GM23338 (cell line): ENCODE measurements at regions not wholly inside any gene's neighbourhood (a gene's known extent, or its start where the extent isn't known, plus 50 kb on each side); places are given as distances from the start of the nearest gene placed in this dataset.

ENCODE experiments used
- CTCF ChIP-seq, 2 experiments: fragments of 200-600 bp in 1 of 2; sonication (generic) in 1 of 2; conservative IDR thresholded peaks; 2 replicates each; pipeline versions ENCODE4 v1.5.1 to v1.6.1; 2016 to 2017; ENCODE audit warnings: antibody characterized with exemption in 2 of 2, low read depth in 2 of 2, mild to moderate bottlenecking in 2 of 2, moderate library complexity in 1 of 2
- EZH2 ChIP-seq: fragments of 200-600 bp; sonication (generic); IDR thresholded peaks from one replicate; pipeline ENCODE4 v1.8.0; 2017; ENCODE audit warnings: antibody characterized with exemption, mild to moderate bottlenecking, low read depth; ENCODE audit not compliant: unreplicated experiment
- EZH2phosphoT487 ChIP-seq: fragments of 200-600 bp; sonication (generic); IDR thresholded peaks from one replicate; pipeline ENCODE4 v1.8.1; 2018; ENCODE audit warnings: antibody characterized with exemption; ENCODE audit not compliant: unreplicated experiment
- NANOG ChIP-seq: IDR thresholded peaks from 2 replicates; pipeline ENCODE4 v1.6.1; 2016; ENCODE audit warnings: antibody characterized with exemption, borderline replicate concordance
- POLR2AphosphoS5 ChIP-seq: IDR thresholded peaks from 2 replicates; pipeline ENCODE4 v1.6.1; 2016; ENCODE audit warnings: antibody characterized with exemption, low read depth
- STAT1 ChIP-seq: IDR thresholded peaks from one replicate; pipeline ENCODE4 v1.6.1; 2016; ENCODE audit warnings: antibody characterized with exemption; ENCODE audit not compliant: unreplicated experiment
- ZNF114 ChIP-seq: fragments of 250-450 bp; sonication (Bioruptor Pico); IDR thresholded peaks from 2 replicates; pipeline ENCODE4 v1.5.0; 2020; ENCODE audit warnings: mild to moderate bottlenecking, moderate library complexity
- TF ChIP-seq, protein P1 (sequence below): IDR thresholded peaks from one replicate; pipeline ENCODE4 v1.6.1; 2018; ENCODE audit warnings: antibody characterized with exemption; ENCODE audit not compliant: unreplicated experiment
- TF ChIP-seq, protein P2 (sequence below): fragments of 250-450 bp; sonication (Bioruptor Pico); IDR thresholded peaks from 2 replicates; pipeline ENCODE4 v1.5.0; 2020; ENCODE audit warnings: mild to moderate bottlenecking, moderate library complexity

DNA sequence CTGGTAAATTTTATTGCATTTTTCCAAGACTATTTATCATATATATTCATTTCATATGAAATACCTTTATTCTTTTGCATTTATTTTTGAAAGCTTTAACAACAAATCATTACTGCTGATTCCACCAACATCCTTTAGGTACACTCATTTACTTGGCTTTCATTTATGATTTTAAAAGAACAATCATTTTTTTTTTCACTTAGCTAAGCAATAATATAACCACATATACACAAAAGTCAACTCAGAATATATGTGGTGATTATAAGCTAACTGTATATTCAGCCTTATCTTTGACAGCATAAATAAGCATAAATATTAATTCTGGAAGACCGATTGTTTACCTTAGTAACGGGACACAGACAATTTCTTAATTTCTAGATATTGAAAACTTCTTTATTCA is 458.6 kb upstream of the ZNF385D start:
- TF ChIP-seq CTCF (conservative IDR thresholded peaks at IDR 0.05; ENCODE audit: low read depth in 2 of 2) = no peak
- TF ChIP-seq, protein P1, sequence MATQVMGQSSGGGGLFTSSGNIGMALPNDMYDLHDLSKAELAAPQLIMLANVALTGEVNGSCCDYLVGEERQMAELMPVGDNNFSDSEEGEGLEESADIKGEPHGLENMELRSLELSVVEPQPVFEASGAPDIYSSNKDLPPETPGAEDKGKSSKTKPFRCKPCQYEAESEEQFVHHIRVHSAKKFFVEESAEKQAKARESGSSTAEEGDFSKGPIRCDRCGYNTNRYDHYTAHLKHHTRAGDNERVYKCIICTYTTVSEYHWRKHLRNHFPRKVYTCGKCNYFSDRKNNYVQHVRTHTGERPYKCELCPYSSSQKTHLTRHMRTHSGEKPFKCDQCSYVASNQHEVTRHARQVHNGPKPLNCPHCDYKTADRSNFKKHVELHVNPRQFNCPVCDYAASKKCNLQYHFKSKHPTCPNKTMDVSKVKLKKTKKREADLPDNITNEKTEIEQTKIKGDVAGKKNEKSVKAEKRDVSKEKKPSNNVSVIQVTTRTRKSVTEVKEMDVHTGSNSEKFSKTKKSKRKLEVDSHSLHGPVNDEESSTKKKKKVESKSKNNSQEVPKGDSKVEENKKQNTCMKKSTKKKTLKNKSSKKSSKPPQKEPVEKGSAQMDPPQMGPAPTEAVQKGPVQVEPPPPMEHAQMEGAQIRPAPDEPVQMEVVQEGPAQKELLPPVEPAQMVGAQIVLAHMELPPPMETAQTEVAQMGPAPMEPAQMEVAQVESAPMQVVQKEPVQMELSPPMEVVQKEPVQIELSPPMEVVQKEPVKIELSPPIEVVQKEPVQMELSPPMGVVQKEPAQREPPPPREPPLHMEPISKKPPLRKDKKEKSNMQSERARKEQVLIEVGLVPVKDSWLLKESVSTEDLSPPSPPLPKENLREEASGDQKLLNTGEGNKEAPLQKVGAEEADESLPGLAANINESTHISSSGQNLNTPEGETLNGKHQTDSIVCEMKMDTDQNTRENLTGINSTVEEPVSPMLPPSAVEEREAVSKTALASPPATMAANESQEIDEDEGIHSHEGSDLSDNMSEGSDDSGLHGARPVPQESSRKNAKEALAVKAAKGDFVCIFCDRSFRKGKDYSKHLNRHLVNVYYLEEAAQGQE = no peak
- TF ChIP-seq EZH2 = no peak
- no peak for TF ChIP-seq NANOG
- TF ChIP-seq POLR2AphosphoS5 = no peak
- no peak for TF ChIP-seq EZH2phosphoT487
- TF ChIP-seq, protein P2, sequence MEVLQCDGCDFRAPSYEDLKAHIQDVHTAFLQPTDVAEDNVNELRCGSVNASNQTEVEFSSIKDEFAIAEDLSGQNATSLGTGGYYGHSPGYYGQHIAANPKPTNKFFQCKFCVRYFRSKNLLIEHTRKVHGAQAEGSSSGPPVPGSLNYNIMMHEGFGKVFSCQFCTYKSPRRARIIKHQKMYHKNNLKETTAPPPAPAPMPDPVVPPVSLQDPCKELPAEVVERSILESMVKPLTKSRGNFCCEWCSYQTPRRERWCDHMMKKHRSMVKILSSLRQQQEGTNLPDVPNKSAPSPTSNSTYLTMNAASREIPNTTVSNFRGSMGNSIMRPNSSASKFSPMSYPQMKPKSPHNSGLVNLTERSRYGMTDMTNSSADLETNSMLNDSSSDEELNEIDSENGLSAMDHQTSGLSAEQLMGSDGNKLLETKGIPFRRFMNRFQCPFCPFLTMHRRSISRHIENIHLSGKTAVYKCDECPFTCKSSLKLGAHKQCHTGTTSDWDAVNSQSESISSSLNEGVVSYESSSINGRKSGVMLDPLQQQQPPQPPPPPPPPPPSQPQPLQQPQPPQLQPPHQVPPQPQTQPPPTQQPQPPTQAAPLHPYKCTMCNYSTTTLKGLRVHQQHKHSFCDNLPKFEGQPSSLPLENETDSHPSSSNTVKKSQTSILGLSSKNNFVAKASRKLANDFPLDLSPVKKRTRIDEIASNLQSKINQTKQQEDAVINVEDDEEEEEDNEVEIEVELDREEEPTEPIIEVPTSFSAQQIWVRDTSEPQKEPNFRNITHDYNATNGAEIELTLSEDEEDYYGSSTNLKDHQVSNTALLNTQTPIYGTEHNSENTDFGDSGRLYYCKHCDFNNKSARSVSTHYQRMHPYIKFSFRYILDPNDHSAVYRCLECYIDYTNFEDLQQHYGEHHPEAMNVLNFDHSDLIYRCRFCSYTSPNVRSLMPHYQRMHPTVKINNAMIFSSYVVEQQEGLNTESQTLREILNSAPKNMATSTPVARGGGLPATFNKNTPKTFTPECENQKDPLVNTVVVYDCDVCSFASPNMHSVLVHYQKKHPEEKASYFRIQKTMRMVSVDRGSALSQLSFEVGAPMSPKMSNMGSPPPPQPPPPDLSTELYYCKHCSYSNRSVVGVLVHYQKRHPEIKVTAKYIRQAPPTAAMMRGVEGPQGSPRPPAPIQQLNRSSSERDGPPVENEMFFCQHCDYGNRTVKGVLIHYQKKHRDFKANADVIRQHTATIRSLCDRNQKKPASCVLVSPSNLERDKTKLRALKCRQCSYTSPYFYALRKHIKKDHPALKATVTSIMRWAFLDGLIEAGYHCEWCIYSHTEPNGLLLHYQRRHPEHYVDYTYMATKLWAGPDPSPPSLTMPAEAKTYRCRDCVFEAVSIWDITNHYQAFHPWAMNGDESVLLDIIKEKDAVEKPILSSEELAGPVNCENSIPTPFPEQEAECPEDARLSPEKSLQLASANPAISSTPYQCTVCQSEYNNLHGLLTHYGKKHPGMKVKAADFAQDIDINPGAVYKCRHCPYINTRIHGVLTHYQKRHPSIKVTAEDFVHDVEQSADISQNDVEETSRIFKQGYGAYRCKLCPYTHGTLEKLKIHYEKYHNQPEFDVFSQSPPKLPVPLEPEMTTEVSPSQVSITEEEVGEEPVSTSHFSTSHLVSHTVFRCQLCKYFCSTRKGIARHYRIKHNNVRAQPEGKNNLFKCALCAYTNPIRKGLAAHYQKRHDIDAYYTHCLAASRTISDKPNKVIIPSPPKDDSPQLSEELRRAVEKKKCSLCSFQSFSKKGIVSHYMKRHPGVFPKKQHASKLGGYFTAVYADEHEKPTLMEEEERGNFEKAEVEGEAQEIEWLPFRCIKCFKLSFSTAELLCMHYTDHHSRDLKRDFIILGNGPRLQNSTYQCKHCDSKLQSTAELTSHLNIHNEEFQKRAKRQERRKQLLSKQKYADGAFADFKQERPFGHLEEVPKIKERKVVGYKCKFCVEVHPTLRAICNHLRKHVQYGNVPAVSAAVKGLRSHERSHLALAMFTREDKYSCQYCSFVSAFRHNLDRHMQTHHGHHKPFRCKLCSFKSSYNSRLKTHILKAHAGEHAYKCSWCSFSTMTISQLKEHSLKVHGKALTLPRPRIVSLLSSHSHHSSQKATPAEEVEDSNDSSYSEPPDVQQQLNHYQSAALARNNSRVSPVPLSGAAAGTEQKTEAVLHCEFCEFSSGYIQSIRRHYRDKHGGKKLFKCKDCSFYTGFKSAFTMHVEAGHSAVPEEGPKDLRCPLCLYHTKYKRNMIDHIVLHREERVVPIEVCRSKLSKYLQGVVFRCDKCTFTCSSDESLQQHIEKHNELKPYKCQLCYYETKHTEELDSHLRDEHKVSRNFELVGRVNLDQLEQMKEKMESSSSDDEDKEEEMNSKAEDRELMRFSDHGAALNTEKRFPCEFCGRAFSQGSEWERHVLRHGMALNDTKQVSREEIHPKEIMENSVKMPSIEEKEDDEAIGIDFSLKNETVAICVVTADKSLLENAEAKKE = no peak
- no peak for TF ChIP-seq ZNF114 (CRISPR knock-in tag)
- TF ChIP-seq STAT1 = no peak
